Activated naive CD4-positive, alpha-beta T cell treated with anti-CD3 and anti-CD28 coated beads, Interleukin-2, amount 50 U/mL, for 16 hours (primary cell): ENCODE measurements at regions not wholly inside any gene's neighbourhood (a gene's known extent, or its start where the extent isn't known, plus 50 kb on each side); places are given as distances from the start of the nearest gene placed in this dataset.

Source experiments
- DNase-seq: peaks from one replicate; pipeline ENCODE4 v3.0.0-alpha.2; 2020

DNA sequence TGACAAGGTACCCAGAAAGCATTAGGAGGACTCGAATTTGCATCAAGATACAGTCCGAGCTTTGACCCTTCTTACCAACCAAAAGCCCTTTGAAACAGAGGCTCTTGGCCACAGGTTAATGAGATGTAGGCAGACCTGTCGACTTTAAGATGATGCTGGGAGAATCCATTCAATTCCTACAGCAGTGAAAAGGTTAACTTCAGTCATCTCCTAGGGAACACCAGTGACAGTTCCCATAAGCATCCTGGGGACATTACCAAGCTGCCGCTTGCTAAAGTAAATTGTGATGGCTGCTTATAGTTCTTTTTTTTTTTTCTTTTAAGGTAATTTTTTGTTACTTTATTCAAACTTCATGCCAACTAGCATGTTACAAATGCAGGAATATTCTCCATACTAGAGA lies 379.3 kb downstream of the SOX11 start:
- DNase-seq: no peak

DNA sequence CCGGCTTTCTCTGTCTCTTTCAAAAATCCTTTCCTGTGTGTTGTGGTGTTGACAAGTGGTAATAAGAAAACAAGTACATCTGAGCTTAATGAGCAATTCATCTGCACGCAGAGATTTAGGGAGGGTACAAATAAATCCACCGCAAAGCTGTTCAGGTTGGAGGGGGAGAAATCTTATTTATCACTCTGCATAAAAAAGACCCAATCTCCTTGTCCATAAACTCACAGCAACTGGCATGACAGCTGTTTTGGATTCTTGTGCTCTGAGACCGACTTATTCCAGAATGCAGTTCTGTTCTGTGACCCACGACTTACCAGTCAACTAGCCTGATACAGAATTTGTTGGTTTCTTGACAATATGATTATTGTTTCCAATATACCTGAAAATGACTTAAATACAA lies 380.1 kb downstream of the SOX11 start:
- no peak for DNase-seq

DNA sequence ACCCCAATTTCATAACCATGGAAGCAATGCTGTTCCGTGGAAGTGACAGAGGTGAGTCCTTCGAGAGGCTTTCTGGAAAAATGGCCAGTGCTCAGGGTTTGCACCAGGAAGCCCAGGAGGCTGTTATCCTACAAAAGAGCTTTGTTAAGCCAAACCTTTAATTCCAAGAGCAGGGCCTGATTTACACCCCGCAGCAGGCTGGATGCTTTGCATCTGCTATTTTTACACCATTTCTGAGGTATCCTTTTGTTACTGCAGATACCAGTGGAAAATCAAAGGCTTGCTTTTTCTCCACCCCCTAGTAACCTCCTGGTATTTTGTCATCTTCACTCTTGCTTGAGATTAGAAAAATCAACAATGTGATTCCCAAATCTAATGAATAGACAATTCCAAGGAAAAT lies 380.6 kb downstream of the SOX11 start:
- DNase-seq: no peak

DNA sequence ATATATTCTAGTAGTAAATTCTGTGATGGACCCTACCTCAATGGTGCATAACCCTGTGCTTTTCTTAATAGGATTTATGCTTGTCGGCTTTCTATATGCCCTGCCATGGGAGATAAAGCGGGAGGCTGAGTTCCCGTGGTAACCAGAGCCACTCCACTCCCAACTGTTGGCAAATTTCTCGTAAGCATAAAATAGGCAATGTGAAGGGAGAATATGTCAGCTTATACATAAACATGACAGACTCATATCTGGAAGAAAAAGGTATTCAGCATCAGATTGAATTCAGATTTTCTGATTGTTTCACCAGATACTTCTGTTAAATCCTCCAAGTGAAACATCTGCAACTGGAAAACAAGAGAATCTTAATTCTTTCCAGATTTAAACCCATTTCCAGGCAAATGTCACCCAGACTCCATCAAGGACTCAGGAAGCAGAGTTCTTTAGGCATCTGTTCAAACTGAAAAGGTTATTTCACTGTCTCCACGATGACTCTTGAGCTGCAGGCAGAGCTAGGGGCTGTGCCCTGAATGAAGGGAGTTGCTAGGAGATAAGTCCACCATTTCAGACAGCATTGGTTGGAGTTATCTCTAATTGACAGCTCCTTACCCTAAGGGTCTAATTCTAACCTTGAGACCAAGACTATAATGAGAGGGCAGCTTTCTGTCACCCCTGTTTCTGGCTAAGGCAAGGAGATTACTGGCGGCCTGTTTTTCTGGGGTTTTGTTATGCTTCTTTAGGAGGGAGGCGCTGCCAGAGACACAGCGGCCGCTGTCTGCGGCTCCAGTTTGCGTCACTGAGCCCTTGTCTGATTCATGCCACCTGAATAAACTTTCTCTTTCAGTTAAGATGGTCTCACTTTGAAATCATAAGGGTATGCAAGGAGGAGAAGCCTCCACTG lies 381.3 kb downstream of the SOX11 start:
- DNase-seq: no peak

DNA sequence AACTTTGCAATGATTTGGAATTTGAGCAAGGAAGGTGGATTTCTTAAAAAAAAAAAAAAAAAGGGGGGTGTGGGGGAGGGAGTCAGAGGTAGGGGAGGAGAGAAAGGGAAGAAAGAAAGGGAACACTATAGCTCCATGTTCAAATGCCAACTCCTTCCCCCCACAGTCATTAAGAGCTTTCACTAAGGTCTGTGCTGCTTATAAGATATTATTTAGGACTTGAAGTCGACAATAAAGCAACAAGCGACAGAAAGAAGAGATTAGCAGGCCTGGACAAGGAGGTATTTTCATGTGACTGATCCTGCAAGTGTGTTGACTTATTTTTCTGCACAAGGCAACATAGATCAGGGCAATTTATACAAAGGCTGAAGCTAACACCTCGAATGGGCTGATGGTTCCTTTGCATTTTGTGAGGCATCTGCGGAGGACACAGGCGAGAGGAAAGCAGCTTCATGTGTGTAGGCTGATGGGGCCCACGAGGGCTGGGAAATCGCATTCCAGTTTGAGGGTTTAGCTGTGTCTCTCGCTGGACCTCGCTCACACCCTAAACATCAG lies 382.0 kb downstream of the SOX11 start:
- DNase-seq: no peak

DNA sequence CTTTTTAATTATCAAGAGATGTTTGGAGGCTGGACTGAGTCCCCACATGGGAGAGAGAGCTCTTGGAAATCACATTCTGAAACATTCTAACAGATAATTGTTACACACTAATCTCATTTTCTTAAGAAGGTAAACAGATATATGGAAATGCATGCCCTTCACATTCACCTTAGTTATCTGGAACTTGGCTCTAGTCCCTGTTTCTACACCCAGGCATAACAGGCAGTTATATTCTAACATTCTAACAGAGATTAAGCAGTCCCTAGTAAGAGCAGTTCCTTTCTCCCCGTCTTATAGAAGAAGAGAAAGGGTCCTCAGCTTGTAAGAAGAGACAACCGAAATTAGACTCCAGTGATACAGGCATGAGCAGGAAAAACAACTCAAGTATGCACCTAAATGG lies 385.4 kb downstream of the SOX11 start:
- DNase-seq: no peak

DNA sequence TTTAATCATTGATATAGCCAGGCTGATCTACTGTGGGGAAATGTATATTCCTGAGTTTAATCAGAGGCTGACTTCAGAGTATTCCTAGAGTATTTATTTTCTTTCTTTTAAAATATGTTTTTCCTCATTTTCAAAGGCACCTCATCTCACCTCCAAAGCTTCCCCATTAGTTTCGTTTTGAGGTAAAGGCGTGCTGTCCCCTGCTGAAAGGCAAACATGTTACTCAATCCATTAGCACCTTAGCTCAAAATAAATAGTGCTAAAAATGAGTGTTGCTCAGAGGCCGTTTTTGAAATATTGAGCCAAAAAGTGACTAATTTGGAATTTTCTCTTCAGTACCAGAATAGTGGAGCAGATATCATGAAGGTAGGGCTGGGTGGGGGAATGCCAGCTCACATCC lies 386.2 kb downstream of the SOX11 start:
- no peak for DNase-seq

DNA sequence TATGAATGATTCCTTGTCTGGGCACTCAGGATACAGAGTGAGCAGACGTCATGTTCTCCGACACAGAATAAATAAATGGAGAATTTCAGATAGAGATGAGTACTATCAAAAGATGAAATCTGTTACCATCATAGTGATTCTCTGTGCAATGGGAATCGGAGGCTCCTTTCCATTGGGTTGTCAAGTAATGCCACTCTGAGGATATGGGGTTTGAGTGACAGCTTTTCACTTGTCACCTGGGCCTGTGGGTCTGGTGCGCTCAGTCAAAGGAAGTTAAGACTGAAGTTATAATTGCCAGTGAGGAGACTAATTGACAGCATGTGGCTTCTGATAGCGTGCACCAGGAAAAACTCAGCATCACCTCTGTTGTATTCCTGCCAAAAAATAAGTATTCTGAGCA lies 387.2 kb downstream of the SOX11 start:
- DNase-seq: no peak

DNA sequence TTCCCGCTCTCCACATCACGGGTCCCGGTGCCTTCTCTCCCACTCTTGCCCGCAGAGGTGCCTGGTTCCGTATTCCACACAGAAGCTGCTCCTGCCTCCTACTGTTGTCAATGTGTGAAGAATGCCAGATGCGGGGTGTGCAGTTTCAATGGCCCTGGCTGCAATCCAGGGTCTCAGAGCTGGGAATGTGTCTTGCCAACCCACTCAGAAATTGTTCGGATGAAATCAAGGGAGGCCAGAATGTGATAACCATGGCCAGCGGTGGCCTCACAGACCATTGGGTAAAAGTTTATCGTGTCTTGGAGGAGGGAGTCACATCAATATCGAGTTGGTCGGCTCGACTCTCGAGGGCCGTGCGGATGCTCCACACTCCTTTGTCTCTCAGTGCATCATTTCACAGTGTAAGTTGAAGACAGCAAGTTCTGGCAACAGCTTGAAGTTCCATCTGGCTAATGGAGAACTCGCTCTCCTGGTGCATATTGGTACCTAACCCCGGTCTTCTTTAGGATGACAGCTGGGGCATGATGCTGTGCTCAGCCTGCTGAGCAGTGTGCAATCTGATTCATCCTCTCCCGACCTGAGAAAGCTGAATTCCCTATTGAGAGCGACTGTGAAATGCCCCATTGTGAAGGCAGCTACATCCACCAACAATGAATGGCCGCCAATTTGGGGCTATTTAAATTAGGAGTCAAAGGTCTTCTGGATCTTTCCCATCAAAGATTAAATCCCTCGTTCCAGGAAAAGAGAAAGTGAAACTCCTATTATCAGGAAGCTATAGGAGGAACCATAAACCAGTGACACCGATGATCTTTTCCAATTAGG lies 389.0 kb downstream of the SOX11 start:
- DNase-seq: no peak

DNA sequence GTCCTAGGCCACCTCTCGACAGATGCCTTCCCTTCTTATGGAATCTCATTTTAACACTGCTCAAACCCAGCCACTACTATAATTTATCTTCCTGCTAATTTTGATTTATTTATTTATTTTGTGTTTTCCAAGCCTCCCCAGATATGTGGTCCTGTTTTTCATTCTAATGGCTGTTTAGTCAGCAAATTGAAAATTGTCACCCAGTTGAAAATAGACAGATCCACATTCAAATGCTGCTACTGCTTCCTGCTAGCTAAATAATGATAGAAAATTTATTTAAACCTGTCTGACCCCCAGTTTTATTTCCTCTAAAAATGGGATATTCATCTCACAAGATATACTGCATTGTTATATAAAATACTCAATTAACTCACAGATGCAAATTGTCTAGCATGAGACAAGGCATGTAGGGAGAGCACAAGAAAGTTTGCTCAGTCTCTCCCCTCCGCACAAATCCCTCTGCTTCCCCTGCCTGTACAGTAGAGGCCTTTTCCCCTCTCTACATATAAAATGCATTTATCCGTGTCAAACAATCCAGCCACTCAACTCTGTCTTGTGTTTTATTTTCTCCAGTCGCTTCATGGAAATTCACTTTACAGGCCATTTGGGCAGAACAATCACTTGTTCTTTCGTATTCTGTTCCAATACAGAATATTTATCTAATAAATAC lies 389.9 kb downstream of the SOX11 start:
- no peak for DNase-seq

DNA sequence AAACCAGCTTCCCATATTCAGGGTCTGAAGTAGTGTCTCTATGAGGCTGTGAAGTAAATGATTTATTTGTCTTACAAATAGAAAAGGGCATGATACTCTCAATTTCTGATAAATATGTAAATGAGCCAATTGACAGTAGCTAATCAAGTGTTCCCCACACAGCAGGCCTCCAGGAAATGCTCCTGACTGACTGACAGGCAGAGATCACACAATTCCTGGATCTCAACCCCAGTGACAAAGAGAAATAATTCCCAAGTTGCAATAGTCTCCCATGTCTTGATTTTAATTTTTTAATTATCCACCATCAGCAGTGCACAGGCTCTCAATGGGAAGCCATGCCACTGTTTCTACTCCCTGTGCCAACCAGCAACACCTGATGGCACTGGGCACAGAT lies 390.4 kb downstream of the SOX11 start:
- DNase-seq: no peak

DNA sequence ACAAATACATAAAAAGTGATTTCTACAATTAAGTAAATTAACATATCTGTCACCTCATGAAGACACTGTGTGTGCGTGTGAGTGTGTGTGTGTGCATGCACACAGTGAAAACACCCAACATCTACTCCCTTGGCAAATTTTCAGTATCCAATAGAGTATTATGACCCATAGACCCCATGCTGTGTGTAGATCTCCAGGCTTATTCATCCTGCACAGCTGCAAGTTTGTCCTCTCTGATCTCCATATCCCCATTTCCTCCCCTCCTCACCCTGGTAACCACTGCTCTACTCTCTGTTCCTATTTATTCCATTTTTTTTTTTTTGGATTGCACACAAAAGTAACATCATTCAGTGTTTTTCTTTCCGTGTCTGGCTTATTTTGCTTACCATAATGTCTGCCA lies 391.0 kb downstream of the SOX11 start:
- no peak for DNase-seq

DNA sequence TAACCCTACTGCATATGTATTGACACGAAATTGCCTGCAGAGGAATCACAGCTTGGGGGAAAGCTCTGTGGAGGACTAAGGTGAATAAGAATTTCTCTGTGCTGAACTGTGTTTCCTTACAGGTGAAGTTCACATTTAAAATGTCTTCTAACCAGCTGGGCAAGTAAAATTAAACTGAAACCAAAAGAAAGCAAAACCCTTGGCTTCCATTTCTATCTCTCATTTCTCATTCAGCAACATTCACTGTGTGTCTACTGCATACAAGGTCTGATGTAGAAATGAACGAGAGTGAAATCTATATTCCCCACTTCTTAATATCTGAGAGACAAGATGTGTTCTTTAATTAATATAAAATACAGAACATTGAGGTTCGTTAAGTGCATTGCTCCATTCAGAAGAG lies 397.3 kb downstream of the SOX11 start:
- no peak for DNase-seq

DNA sequence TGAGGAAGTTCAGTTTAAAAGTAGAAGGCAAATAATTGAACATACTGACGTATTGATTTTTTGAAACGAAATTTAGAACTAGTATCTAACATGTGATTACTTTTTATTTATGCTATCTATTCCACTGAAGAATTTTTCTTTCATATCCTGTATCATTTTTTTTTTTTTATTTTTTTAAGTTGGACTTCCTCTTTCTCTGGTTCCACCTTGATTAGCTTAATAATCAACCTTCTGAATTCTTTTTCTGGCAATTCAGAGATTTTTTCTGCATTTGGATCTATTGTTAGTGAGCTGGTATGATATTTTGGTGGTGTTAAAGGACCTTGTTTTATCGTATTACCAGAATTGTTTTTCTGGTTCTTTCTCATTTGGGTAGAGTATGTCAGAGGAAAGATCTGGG lies 411.2 kb downstream of the SOX11 start:
- DNase-seq: no peak

DNA sequence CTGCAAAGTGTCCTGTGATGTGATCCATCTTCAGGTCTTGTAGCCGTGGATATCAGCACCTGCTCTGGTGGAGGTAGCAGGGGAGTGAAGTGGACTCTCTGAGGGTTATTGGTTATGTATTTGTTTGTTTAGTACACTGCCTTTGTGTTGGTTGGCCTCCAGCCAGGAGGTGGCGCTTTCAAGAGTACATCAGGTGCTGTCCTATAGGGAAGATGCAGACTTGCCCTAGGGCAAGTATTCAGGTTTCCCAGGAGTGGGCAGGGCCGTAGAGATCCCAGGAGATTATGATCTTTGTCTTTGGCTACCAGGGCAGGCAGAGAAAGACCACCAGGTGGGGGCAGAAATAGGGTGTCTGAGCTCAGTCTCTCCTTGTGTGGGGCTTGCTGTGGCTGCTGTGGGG lies 411.8 kb downstream of the SOX11 start:
- DNase-seq: no peak

DNA sequence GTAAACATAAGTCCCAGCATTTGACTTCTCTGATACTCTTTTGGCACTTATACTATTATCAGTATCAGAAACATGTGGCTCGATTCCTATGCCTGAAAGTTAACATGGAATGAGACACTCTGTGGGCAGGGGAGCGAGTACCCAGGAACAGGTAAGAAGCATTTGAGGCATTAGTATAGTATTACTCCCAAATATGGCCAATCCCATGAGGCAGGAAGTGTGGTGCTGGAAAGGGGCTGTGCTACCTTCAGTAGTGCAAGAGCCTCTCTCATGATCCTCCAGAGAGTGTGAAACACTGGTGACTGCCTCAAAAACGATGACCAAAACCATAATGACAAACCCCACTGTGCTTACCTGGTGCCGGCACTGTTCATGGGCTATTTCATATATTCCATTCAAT lies 415.1 kb downstream of the SOX11 start:
- no peak for DNase-seq

DNA sequence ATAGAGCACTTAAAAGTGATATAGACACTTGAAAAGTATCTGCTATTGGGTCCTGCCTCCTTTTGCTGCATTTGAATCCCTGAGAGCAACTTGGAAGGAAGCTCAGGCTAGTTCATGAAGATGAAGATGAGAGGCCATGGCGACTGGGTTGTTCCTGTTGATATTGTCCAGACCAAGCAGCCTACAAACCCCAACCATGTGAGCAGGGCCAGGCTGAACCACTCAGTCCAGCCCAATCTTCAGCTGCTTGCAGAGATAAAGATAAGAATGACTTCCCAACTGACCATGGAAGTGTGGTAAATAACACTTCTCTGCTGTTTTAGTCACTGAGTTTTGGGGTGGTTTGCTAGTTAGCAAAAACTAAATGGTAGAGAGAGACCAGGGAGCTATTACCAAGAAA lies 417.6 kb downstream of the SOX11 start:
- no peak for DNase-seq

DNA sequence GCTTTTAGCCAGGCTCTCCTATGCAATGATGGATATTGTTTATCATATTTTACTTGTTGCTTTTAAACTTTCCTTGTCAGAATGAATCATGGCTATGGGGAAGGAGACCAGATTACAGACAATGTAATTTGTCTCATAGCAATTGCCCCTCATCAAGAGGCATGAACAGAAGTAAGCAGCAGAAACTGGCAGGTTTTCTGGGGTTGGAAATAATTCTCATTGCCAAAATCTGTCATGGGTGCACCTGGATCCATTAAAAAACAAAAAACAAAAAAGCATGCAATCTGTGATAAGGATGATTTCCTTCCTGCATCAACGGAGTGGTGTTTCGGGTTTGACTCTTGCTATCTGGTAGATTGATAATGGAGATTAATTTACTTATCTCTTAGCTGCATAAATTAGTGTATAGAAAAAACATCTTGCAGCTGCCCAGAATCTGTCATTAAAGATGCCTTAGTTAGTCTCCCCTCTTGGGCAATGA lies 419.6 kb downstream of the SOX11 start:
- no peak for DNase-seq

DNA sequence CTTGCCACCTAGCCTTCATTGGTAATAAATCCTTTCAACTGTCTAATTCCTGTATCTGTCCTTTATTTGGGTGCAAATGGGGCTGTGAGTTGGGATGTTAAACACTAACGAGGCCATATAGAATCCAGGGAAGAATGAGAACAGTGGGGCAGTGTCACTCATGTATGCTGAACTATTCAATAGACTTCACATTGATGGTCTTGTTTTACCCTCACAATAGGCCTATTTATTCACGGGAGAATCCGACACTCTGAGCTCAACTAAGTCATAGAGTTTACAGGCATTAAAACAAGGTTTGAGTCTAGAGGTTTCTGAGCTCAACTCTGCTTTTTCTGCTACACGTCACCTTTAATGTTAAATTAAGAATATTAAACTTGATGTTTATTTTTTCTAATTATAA lies 421.6 kb downstream of the SOX11 start:
- no peak for DNase-seq

DNA sequence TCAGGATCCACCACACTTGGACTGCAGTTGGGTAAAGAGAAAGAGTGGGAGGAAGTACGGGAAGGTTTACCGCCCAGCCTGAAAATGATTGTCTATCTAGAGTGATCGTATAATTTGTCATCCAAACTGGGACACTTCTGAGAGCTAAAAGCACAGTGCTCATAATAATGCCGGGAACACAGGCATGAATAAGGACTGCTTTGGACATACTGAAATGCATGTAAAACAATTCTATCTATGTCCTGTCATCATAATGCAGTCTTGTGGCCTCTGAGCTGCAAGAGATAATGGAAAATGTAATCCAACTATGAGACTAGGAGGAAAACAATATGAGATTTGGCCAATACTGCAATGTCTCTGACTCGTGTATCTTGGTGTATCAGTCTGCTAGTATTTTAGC lies 435.5 kb downstream of the SOX11 start:
- no peak for DNase-seq

DNA sequence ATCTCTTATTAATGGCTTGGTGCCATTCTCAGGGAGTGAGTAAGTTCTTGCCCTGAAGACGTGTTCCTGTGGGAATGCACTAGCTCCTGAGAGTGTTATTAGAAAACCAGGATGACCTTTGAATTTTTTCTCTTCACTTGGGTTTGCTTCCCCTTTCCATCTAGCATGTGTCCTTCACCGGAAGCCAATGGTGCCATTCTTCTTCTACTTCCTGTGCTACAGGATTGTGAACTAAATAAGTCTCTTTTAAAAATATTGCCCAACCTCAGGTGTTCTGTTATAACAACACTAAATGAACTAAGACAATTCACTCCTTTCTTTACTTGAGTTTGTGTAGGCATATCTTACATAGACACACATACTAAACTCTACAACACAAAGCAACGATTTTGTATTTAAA lies 447.0 kb downstream of the SOX11 start:
- no peak for DNase-seq

DNA sequence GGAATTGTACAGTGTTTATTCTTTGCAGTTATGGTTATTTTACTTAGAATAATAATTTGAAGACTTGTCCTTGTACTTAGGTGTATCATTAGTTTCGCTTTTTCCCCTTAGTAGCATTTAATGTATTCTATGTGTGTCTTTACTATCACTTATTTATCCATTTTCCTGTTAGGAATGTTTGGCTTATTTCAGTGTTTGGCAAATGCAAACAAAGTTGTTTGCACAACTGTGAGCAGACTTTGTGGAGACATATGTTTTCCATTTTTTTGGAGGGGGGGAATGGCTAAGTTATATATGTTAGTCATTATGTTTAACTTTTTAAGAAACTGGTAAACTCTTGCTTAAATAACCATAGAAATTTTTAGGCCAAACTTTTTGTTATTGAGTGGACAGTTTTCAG lies 447.7 kb downstream of the SOX11 start:
- DNase-seq: no peak

DNA sequence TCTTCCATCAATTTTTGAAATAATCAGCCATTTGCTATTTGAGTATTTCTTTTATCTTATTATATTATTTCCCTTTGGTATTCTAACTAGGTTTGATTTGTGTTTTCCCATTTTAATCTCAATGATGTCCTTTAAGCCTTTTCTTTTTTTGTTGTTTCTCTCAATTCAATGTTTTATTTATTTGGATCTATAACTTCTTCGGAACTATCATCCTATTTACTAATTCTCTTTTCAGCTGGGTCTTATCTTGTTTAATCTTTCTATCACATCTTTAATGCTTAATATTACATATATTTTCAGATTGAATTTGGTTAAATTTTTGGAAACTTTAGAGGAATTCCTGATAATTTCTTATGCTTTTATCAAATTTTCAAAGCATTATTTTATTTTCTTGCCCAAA lies 448.3 kb downstream of the SOX11 start:
- DNase-seq: no peak
